ENCODE measurements at regions not wholly inside any gene's neighbourhood (a gene's known extent, or its start where the extent isn't known, plus 50 kb on each side); places are given as distances from the start of the nearest gene placed in this dataset.
A peak's percentile ranks its signal among the peaks of the same experiment; 100 is the strongest.

- intact Hi-C loops (cut with DNase I): no loop called here
- no peak for DNase-seq (ENCODE audit: low spot score)
- ATAC-seq: no peak
Measured at GRCh38 chr13:90997951-90998350, 349.5 kb upstream of the MIR17HG start.

DNA sequence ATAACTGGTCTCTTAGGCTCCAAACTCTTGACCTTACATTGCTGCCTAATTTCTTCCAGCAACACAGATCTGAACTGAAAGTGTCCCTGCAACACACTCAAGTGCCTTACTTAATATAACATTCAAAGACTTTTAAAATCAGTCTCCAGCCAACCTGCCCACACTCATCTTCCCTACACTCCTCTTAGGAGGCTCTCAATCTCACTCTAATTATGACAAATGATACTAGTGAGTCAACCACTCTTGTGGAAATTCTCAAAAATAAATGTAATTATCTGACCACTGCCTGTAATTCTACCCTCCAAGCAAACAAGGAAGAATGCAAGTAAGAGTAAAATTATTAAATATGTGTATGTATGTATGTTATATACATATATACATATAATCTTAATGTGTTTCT lies 348.1 kb upstream of the MIR17HG start:
- ATAC-seq (no peak), DNase-seq (ENCODE audit: low spot score) (no peak)
- intact Hi-C loops (cut with DNase I): no loop called here

DNA sequence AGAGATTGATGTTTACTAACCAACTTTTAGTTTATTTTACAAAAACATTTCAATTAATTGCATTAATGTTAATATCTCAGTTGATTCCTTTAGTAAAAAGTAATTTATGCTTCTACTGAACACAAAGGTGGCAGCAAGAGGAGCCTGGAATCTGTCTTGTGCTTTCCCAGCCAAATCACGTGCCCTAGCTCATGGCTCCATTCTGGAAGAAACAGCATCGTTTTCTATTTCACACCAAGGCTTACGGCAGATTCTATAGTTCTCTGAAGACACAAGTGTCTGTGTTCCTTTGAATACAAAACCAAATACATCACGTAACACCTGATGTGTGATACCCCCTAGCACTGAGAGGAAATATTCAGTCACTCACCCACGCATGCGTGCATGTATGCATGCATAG lies 346.1 kb upstream of the MIR17HG start:
- ATAC-seq: no peak
- no peak for DNase-seq (ENCODE audit: low spot score)
- intact Hi-C loops (cut with DNase I): no loop called here

DNA sequence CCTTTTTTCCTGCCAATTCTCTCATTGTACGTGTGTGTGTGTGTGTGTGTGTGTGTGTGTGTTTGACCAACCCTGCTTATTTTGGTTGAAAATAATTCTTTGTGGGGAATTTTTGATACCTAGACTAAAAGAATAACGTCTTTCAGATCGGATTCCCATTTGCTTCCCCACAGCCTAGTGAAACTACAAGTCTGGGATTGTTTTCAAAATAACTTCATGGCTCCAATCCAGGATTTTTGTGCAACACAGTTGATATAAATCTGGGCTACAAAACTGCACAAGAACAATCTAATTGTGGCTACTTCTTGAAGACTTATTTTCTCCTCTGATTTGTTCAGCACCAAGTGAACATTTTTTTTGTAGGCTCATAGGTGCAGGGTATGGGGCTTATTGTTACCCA lies 332.8 kb upstream of the MIR17HG start:
- DNase-seq (ENCODE audit: low spot score) (no peak), ATAC-seq (peak; percentile 66)
- intact Hi-C loops (cut with DNase I): no loop called here

DNA sequence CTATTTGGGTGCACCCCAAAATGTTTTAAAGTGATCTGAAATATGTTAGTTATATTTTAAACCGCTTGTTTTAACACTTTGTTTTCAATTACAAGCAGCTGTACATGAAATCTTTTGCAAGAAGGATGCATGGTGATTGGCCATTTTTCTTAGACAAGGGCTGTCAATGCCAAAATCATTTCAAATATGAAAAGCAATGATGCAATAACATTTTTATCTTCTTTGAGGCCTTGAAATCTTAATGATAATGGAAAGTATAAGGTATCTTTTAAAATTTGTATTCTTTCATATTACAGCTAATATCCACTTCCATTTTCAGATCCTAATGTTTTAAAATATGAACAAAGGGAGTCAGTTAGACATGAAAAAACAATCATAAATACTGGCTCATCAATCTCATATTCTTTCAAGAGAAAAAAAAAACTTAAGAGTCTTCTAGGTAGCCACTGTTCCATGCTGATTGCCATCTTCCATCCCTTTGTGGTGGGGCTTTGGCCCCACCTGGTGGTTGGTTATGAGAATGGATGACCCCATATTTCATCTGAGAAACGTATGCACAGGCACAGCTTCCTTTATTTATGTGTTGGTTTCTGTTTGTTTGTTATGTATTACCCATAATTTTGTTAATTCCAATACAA lies 330.3 kb upstream of the MIR17HG start:
- ATAC-seq (peak; percentile 55), DNase-seq (ENCODE audit: low spot score) (peak; percentile 58)
- intact Hi-C loops (cut with DNase I): no loop called here

DNA sequence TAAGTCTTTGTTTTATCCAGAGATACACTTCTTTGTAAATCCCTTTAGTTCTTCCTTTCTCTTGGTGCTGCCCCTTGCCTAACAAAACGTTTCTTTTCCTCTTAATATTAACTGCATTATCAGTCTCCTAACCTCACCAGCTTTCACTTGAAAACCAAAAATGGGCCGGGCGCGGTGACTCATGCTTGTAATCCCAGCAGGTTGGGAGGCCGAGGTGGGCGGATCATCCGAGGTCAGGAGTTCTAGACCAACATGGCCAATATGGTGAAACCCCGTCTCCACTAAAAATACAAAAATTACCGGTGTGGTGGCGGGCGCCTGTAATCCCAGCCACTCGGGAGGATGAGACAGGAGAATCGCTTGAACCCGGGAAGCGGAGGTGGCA lies 329.8 kb upstream of the MIR17HG start:
- intact Hi-C loops (cut with DNase I): no loop called here
- no peak for ATAC-seq
- DNase-seq (ENCODE audit: low spot score): peak; percentile 59

GRCh38 chr13:91020461-91021034 lies 326.9 kb upstream of the MIR17HG start:
- intact Hi-C loops (cut with DNase I): no loop called here
- ATAC-seq (no peak), DNase-seq (ENCODE audit: low spot score) (no peak)

DNA sequence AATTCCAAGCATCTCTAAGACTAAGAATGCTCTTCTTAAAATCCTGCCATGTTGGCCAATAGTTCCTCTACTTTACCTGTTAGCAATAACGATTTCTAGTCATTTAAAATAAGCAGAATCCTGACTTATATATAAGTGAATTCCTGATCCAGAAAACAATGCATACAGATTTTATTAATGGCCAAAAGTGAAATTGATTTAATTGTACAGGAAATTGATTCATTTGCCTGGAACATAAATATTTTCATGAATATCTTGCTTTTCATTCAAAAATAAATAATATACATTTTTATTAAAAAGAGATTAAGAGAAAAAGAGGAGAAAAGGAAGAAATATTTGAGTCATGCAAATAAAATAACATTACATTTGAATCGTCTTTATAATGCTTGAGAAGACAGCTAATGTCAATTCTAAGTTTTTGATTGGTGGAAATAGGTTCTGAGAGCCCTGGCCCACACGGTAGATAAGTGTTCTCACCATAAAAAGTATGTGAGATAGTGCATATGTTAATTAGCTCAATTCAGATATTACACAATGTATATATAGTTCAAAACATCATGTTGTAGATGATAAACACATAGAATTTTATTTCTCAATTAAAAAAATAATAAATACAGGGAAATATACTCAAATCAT lies 323.2 kb upstream of the MIR17HG start:
- intact Hi-C loops (cut with DNase I): no loop called here
- DNase-seq (ENCODE audit: low spot score) (no peak), ATAC-seq (no peak)

DNA sequence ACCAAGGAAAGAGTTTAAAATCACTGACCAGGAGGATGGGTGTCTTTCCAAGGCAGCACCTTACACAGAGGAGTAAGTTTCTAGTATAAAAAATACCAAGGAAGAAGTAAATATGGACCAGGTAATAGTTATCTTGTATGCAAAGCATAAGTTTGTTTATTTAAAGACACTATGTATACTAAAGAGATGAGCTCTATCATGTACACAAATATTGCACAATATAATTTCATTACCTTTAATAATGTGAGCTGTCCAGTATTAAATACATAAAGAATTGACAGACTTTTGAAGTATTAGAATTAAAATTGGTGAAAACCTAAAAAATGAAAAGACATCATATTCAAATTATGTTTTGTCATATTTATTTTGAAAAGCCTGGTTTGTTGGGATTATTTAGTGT lies 322.0 kb upstream of the MIR17HG start:
- ATAC-seq: no peak
- intact Hi-C loops (cut with DNase I): no loop called here
- DNase-seq (ENCODE audit: low spot score): no peak

DNA sequence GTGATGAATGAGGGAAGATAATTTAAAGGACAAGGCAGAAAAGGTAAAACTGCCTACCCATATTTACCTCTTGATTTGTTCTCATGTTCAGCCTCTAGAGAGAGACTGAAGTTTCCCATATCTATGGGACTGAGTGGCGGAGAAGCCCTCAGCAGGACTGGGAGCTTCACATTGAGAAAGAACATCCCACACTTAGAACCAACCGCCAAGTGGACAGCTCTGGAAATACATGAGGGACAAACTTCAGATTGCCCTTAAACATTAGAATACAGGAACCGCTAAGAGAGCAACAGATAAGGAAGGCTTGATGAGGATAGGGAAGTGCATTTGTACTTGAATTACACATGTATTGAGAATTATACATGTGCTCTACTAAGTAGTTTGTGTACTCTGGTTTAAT lies 316.0 kb upstream of the MIR17HG start:
- intact Hi-C loops (cut with DNase I): no loop called here
- DNase-seq (ENCODE audit: low spot score) (no peak), ATAC-seq (no peak)

DNA sequence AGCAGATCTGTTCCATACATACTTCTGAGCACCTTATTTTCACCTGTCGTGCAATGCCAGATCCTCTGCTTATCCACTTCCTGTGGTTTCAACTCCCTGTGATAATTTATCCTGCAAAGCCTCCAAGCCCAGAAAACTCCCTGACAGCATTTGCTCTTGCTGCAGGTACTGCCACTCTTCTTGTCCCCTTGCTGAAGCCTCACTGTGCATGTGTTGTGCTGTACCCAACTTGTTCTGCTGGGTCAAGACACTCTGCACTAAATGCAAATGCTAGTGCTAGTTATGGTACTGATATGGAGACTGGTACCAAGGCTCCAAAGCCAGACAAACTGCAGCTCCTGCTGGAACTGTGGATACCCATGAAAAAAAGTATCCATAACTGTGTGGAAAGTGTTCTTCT lies 315.4 kb upstream of the MIR17HG start:
- ATAC-seq: no peak
- DNase-seq (ENCODE audit: low spot score): no peak
- intact Hi-C loops (cut with DNase I): no loop called here

- no peak for ATAC-seq
Measured at GRCh38 chr13:91036886-91037285, 310.6 kb upstream of the MIR17HG start.

GRCh38 chr13:91042870-91043269 lies 304.6 kb upstream of the MIR17HG start:
- ATAC-seq (no peak), DNase-seq (ENCODE audit: low spot score) (no peak)
- intact Hi-C loops (cut with DNase I): no loop called here

More at GRCh38 chr13:91036886-91037285, 310.6 kb upstream of the MIR17HG start:
- no peak for DNase-seq (ENCODE audit: low spot score)
- intact Hi-C loops (cut with DNase I): no loop called here

DNA sequence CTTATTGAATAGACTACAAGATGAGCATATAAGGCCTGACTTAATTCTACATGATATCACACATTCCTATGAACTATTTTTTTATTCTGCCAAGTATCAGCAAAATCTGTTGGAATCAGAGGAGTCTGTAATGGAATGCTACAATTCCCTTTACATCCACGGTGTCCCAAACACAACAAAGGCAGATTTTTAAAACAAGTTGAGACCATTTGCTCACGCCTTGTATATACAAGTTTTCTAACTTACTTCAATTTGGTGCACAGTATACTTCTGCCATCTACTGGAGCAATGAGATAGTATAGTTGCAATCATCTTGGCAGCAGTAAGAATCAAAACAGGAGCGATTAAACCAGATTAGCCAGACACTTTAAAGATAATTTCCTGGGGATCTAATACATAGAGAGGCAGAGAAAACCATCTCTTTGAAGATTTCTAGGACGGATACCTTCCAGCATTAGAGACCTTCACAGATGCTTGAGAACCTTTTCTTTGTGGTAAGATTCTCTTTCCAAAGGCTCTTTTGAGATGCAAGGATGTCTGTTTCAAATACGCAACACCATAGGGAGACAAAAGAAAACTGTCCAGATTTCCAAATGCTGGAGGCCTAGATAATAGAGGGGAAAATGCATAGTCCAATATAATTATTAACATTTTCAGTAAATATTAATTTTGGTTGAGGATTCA lies 302.0 kb upstream of the MIR17HG start:
- DNase-seq (ENCODE audit: low spot score) (no peak), ATAC-seq (no peak)
- intact Hi-C loops (cut with DNase I): no loop called here

GRCh38 chr13:91046715-91047327 lies 300.7 kb upstream of the MIR17HG start:
- ATAC-seq (peak; percentile 51), DNase-seq (ENCODE audit: low spot score) (no peak)
- intact Hi-C loops (cut with DNase I): no loop called here

GRCh38 chr13:91050970-91051369 lies 296.5 kb upstream of the MIR17HG start:
- intact Hi-C loops (cut with DNase I): no loop called here

GRCh38 chr13:91052876-91053275 lies 294.6 kb upstream of the MIR17HG start:
- ATAC-seq (no peak), DNase-seq (ENCODE audit: low spot score) (no peak)
- intact Hi-C loops (cut with DNase I): no loop called here

More at GRCh38 chr13:91050970-91051369, 296.5 kb upstream of the MIR17HG start:
- no peak for DNase-seq (ENCODE audit: low spot score)
- no peak for ATAC-seq

GRCh38 chr13:91053318-91054065 lies 294.0 kb upstream of the MIR17HG start:
- ATAC-seq (no peak), DNase-seq (ENCODE audit: low spot score) (no peak)
- intact Hi-C loops (cut with DNase I): no loop called here

DNA sequence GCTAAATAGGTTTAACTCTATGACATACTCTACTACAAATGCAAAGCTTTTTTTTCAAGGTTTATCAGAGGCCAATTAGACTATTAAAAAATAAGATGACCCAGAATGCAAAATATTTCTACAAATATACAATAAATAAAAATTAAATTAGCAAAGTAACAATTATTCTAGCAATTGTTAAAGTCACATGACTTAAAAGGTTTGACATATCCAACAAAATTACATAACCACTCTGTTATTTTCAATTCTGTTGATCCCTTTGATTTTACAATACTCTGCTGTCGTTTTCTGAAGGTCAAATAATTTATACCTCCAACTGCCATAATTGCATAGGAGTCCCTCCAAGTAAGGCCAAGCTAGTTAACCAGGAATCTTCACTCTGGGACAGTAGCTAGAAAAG lies 292.6 kb upstream of the MIR17HG start:
- intact Hi-C loops (cut with DNase I): no loop called here
- ATAC-seq: no peak
- DNase-seq (ENCODE audit: low spot score): no peak

All from sciatic nerve (tissue), 2 donors.